GM13977 (cell line): ENCODE measurements at regions not wholly inside any gene's neighbourhood (a gene's known extent, or its start where the extent isn't known, plus 50 kb on each side); places are given as distances from the start of the nearest gene placed in this dataset.

ENCODE experiments used
- DNase-seq: peaks from one replicate; pipeline ENCODE4 v3.0.0; 2012; ENCODE audit warnings: low spot score
- in situ Hi-C: fragments of 300-500 bp; cut with MboI; formaldehyde crosslinking; loops from one replicate; pipeline ENCODE4 v1.12.0; 2022; ENCODE audit warnings: low sequenced_read_pairs, low pct_unique_long_range_greater_than_20kb, mixed read lengths, inconsistent platforms; ENCODE audit not compliant: unreplicated experiment
- TF ChIP-seq, protein P1 (sequence below): IDR thresholded peaks from 2 replicates; pipeline ENCODE4 v1.5.1; 2012; ENCODE audit warnings: mild to moderate bottlenecking, control low read depth; ENCODE audit not compliant: insufficient read depth; ENCODE audit errors: extremely low read depth, missing control alignments

DNA sequence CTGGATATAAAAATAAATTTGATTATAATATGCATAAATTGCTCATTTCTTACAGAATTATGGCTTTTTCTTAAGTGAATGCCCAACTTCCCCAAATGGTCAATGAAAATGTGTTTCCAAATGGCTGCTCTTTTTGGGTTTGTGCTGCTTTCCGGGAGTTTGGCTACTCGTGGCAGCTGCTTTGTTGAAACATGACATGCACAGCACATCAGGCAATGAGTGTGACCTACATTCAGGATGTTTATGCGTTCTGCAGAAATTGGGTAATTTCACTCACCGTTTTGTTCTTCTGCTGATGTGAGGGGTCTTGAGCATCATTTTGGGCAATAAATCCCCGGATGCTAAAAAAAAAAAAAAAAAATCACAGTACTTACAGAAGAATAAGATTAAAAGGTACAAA, 825.0 kb upstream of the KLHL29 start:
- no peak for DNase-seq
- TF ChIP-seq, protein P1, sequence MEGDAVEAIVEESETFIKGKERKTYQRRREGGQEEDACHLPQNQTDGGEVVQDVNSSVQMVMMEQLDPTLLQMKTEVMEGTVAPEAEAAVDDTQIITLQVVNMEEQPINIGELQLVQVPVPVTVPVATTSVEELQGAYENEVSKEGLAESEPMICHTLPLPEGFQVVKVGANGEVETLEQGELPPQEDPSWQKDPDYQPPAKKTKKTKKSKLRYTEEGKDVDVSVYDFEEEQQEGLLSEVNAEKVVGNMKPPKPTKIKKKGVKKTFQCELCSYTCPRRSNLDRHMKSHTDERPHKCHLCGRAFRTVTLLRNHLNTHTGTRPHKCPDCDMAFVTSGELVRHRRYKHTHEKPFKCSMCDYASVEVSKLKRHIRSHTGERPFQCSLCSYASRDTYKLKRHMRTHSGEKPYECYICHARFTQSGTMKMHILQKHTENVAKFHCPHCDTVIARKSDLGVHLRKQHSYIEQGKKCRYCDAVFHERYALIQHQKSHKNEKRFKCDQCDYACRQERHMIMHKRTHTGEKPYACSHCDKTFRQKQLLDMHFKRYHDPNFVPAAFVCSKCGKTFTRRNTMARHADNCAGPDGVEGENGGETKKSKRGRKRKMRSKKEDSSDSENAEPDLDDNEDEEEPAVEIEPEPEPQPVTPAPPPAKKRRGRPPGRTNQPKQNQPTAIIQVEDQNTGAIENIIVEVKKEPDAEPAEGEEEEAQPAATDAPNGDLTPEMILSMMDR = no peak
- in situ Hi-C loops = no loop called here

DNA sequence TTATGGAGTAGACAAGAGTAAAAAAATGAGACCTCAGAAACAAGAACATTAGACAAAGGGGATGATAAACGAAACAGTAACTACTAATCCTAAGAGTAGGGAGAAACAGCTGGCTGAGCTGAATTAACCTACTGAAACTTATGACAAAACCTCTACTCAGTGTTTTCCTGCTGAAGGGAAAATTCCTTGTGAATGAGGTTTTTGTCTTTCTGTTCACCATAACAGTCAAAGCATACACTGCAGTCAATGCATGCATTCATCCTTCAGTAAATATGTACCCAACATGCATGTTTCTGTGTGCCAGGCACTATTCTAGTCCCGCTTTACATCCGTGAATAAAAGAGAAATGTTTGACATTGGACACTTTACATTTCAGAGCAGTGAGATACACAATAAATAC, 805.6 kb upstream of the KLHL29 start:
- in situ Hi-C loops = no loop called here
- DNase-seq = no peak
- TF ChIP-seq, protein P1 = no peak

DNA sequence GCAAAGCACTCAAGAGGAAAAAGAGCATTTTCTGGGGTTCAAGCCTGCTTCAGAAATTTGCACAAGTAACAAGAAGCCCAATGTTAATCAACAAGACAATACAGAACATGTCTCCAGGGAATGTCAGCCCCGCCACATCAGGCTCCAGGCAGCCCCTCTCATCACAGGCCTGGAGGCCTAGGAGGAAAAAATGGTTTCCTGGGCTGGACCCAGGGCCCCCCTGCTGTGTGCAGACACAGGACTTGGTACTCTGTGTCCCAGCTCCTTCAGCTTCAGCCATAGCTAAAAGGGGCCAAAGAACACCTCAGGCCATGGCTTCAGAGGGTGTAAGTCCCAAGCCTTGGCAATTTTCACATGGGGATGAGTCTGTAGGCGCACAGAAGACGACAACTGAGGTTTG, 802.9 kb upstream of the KLHL29 start:
- DNase-seq = no peak
- TF ChIP-seq, protein P1 = no peak
- in situ Hi-C loops = no loop called here

DNA sequence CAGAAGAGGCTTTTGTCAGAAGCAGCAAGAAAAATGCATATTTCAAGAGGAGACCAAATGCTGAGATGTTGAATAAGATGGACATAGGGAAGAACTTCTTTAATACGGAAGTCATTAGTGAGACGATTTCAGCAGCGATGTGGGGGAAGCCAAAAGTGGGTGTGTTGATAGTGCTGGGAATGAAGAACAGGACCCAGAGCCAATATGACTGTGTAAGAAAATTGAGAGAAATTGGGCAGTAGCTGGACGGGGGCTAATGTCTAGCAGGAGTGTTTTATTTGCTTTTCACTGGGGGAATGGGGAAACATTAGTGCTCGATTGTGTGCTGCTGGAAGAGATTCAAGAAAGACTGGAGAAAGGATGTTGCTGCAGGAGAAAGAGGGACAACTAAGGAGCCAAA, 788.7 kb upstream of the KLHL29 start:
- no peak for DNase-seq
- TF ChIP-seq, protein P1 = no peak
- in situ Hi-C loops = no loop called here

DNA sequence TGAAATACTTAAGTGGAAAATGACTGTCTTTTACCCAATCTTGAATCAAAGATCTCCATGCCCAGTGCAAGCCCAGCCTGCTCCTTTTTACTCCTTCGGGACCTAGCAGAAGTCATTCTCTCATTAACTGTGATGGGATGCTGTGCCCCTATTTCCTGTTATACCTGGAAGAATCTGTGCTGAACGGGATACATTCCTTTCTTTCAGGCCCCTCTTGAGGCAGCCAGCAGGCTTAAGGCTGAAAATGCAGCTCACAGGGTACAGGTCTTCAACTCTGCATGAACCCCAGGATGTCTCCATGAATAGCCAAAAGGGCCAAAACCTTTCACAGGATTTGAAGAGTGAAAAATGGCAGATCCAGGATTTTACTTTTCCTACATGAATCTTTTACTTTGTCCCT, 784.8 kb upstream of the KLHL29 start:
- in situ Hi-C loops = no loop called here
- TF ChIP-seq, protein P1 = no peak
- DNase-seq = no peak

DNA sequence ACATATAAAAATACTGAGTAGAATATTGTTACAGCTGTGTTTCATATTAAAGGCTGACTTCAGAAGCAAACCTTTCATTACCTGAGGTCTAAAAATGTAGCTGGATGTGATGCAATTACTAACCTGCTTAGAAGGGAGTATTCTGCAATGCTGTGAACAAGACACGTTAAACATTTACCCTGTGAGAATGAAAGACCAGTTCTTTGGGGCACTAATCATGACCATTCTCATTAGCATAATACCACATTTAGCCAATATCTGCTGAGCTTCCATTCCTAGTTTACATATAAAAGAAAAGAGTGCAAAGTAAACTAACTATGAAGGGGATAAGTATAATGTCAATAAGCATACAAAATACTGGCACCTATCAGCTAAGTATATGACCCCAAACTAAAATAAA, 784.0 kb upstream of the KLHL29 start:
- in situ Hi-C loops = no loop called here
- DNase-seq = no peak
- TF ChIP-seq, protein P1 = no peak

DNA sequence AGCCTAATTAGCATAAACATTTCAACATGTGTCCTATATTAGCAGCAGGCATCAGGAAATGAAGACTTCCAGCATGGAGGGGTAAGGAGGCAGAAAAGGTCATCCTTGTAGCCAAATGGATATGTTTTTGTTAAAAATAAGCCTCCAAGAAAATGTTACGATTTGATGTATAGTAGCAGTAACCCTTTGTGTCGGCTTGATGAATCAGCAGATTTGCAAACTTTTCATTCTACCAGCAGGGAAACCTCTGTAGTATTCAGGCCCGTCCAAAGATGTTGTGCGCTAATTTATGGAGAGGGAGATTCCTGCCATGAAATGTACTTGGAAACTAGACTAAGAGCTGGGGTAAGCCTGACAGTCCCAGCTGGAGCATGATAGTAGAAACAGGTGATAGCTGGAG, 780.8 kb upstream of the KLHL29 start:
- no peak for DNase-seq
- in situ Hi-C loops = no loop called here
- TF ChIP-seq, protein P1 = no peak
